ENCODE measurements at regions not wholly inside any gene's neighbourhood (a gene's known extent, or its start where the extent isn't known, plus 50 kb on each side); places are given as distances from the start of the nearest gene placed in this dataset.

DNA sequence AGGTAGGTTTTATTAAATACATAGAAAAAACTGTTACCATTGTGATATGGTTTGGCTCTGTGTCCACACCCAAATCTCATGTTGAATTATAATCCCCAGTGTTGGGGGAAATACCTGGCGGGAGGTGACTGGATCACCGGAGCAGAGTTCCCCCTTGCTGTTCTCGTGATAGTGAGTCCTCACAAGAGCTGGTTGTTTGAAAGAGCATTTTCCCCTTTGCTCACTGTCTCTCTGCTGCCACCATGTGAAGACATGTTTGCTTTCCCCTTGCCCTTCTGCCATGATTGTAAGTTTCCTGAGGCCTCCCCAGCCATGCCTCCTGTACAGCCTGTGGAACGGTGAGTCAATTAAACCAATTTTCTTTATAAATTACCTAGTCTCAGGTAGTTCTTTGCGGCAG is 352.7 kb upstream of the SLC39A10 start:
- DNase-seq, result peak; percentile 69
- Histone ChIP-seq H3K9ac (ENCODE audit: low read length) (no peak overlapping the region), H3K4me1 (ENCODE audit: low read length) (no peaks in the 10 kb centered on the region), H3K36me3 (ENCODE audit: insufficient read depth, low read length) (no peaks in the 10 kb centered on the region), H3K9me2 (replicated peaks; ENCODE audit: insufficient read depth, low read length) (no peaks in the 10 kb centered on the region), H3K27me3 (ENCODE audit: low read length) (no peaks in the 10 kb centered on the region), H3K4me2 (ENCODE audit: low read depth, low read length, poor library complexity, severe bottlenecking) (no peak overlapping the region), H2AFZ (ENCODE audit: low read length) (no peak overlapping the region), H4K20me1 (ENCODE audit: insufficient read depth, low read depth, low read length) (no peaks in the 10 kb centered on the region), H3K4me3 (ENCODE audit: low read length) (no peak overlapping the region), H3K9me3 (ENCODE audit: low read length) (no peaks in the 10 kb centered on the region), H3K27ac (ENCODE audit: low read length) (no peak overlapping the region), H3K79me2 (ENCODE audit: low read length) (no peaks in the 10 kb centered on the region)

DNA sequence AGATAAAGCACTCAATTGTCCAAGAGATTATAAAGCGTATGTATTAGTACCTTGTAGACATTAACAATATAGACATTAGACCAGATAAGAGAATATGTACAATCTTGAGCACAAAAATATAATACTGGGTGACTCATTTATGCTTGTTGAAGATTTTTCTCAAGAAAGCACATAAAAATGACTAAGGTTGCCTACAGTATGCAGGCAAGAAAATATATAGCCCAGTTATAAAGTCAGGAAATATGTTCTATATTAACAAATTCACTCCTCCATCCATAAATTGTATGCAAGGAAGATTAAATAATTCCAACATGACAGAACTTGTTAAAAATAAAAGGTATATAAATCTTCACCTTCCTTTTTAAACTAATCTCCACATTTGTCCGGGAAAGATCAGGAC is 356.4 kb upstream of the SLC39A10 start:
- DNase-seq, result no peak
- H2AFZ ChIP-seq (ENCODE audit: low read length), result no peak overlapping the region
- H3K4me1 ChIP-seq (ENCODE audit: low read length), result no peaks in the 10 kb centered on the region
- H4K20me1 ChIP-seq (ENCODE audit: insufficient read depth, low read depth, low read length), result no peaks in the 10 kb centered on the region
- no peaks in the 10 kb centered on the region for H3K9me2 ChIP-seq (replicated peaks; ENCODE audit: insufficient read depth, low read length)
- H3K27ac ChIP-seq (ENCODE audit: low read length), result no peak overlapping the region
- H3K9me3 ChIP-seq (ENCODE audit: low read length), result no peaks in the 10 kb centered on the region
- no peak overlapping the region for H3K4me2 ChIP-seq (ENCODE audit: low read depth, low read length, poor library complexity, severe bottlenecking)
- no peak overlapping the region for H3K4me3 ChIP-seq (ENCODE audit: low read length)
- H3K27me3 ChIP-seq (ENCODE audit: low read length), result no peaks in the 10 kb centered on the region
- H3K9ac ChIP-seq (ENCODE audit: low read length), result no peak overlapping the region
- H3K36me3 ChIP-seq (ENCODE audit: insufficient read depth, low read length), result no peaks in the 10 kb centered on the region
- no peaks in the 10 kb centered on the region for H3K79me2 ChIP-seq (ENCODE audit: low read length)

GRCh38 chr2:195299600-195299999 is 357.4 kb upstream of the SLC39A10 start:
- Histone ChIP-seq H3K4me3 (ENCODE audit: low read length) (no peak overlapping the region), H2AFZ (ENCODE audit: low read length) (no peak overlapping the region), H3K27me3 (ENCODE audit: low read length) (no peaks in the 10 kb centered on the region), H3K9me2 (replicated peaks; ENCODE audit: insufficient read depth, low read length) (no peaks in the 10 kb centered on the region), H4K20me1 (ENCODE audit: insufficient read depth, low read depth, low read length) (no peaks in the 10 kb centered on the region), H3K27ac (ENCODE audit: low read length) (no peak overlapping the region), H3K4me2 (ENCODE audit: low read depth, low read length, poor library complexity, severe bottlenecking) (no peak overlapping the region), H3K9ac (ENCODE audit: low read length) (no peak overlapping the region), H3K4me1 (ENCODE audit: low read length) (no peaks in the 10 kb centered on the region), H3K79me2 (ENCODE audit: low read length) (no peaks in the 10 kb centered on the region), H3K36me3 (ENCODE audit: insufficient read depth, low read length) (no peaks in the 10 kb centered on the region), H3K9me3 (ENCODE audit: low read length) (no peaks in the 10 kb centered on the region)
- DNase-seq, result no peak

GRCh38 chr2:195296490-195296889 is 360.5 kb upstream of the SLC39A10 start:
- H3K36me3 ChIP-seq (ENCODE audit: insufficient read depth, low read length), result no peaks in the 10 kb centered on the region
- H3K4me2 ChIP-seq (ENCODE audit: low read depth, low read length, poor library complexity, severe bottlenecking), result no peak overlapping the region
- DNase-seq, result no peak
- no peak overlapping the region for H3K9ac ChIP-seq (ENCODE audit: low read length)
- no peak overlapping the region for H2AFZ ChIP-seq (ENCODE audit: low read length)
- no peaks in the 10 kb centered on the region for H4K20me1 ChIP-seq (ENCODE audit: insufficient read depth, low read depth, low read length)
- no peak overlapping the region for H3K27ac ChIP-seq (ENCODE audit: low read length)
- H3K27me3 ChIP-seq (ENCODE audit: low read length), result no peaks in the 10 kb centered on the region
- no peak overlapping the region for H3K4me3 ChIP-seq (ENCODE audit: low read length)
- H3K9me2 ChIP-seq (replicated peaks; ENCODE audit: insufficient read depth, low read length), result no peaks in the 10 kb centered on the region
- no peaks in the 10 kb centered on the region for H3K9me3 ChIP-seq (ENCODE audit: low read length)
- no peaks in the 10 kb centered on the region for H3K4me1 ChIP-seq (ENCODE audit: low read length)
- H3K79me2 ChIP-seq (ENCODE audit: low read length), result no peaks in the 10 kb centered on the region

DNA sequence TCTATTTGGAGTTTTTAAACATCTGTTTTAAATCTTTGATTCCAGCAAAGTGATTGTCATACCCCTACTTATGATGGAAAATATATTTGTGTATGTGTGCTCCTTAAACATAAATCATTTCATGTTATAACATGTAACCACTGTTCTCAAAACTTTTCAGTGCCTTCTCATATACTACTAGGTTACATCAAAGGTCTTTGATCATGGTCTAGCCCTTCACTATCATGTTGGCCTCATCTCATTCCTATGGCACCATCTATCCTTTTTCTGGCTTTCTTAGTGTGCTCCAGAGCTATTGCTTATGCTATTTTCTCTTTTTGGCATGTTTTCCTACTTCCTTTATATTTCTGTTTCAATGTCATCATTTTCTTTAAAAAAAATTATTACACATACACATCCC is 367.9 kb upstream of the SLC39A10 start:
- Histone ChIP-seq H4K20me1 (ENCODE audit: insufficient read depth, low read depth, low read length) (no peaks in the 10 kb centered on the region), H3K36me3 (ENCODE audit: insufficient read depth, low read length) (no peaks in the 10 kb centered on the region), H3K27ac (ENCODE audit: low read length) (no peak overlapping the region), H3K9me3 (ENCODE audit: low read length) (no peaks in the 10 kb centered on the region), H2AFZ (ENCODE audit: low read length) (no peak overlapping the region), H3K4me2 (ENCODE audit: low read depth, low read length, poor library complexity, severe bottlenecking) (no peak overlapping the region), H3K27me3 (ENCODE audit: low read length) (no peaks in the 10 kb centered on the region), H3K9ac (ENCODE audit: low read length) (no peak overlapping the region), H3K79me2 (ENCODE audit: low read length) (no peaks in the 10 kb centered on the region), H3K4me3 (ENCODE audit: low read length) (no peak overlapping the region), H3K4me1 (ENCODE audit: low read length) (no peaks in the 10 kb centered on the region), H3K9me2 (replicated peaks; ENCODE audit: insufficient read depth, low read length) (no peaks in the 10 kb centered on the region; the same call in 1 of the 2 replicates)
- no peak for DNase-seq

- H3K9me3 ChIP-seq (ENCODE audit: low read length), result no peaks in the 10 kb centered on the region
- H3K27ac ChIP-seq (ENCODE audit: low read length), result no peak overlapping the region
- H4K20me1 ChIP-seq (ENCODE audit: insufficient read depth, low read depth, low read length), result no peaks in the 10 kb centered on the region
- H3K79me2 ChIP-seq (ENCODE audit: low read length), result no peaks in the 10 kb centered on the region
- no peak overlapping the region for H2AFZ ChIP-seq (ENCODE audit: low read length)
- no peaks in the 10 kb centered on the region for H3K4me1 ChIP-seq (ENCODE audit: low read length)
- H3K9ac ChIP-seq (ENCODE audit: low read length), result no peak overlapping the region
- peaks cover 3% of the 10 kb centered on the region; the same call in 1 of the 2 replicates for H3K27me3 ChIP-seq (ENCODE audit: low read length)
- no peaks in the 10 kb centered on the region for H3K36me3 ChIP-seq (ENCODE audit: insufficient read depth, low read length)
- no peak overlapping the region for H3K4me2 ChIP-seq (ENCODE audit: low read depth, low read length, poor library complexity, severe bottlenecking)
- no peak overlapping the region for H3K4me3 ChIP-seq (ENCODE audit: low read length)
- no peaks in the 10 kb centered on the region for H3K9me2 ChIP-seq (replicated peaks; ENCODE audit: insufficient read depth, low read length)
- no peak for DNase-seq
Observed at GRCh38 chr2:195279840-195280427, 377.1 kb upstream of the SLC39A10 start.

DNA sequence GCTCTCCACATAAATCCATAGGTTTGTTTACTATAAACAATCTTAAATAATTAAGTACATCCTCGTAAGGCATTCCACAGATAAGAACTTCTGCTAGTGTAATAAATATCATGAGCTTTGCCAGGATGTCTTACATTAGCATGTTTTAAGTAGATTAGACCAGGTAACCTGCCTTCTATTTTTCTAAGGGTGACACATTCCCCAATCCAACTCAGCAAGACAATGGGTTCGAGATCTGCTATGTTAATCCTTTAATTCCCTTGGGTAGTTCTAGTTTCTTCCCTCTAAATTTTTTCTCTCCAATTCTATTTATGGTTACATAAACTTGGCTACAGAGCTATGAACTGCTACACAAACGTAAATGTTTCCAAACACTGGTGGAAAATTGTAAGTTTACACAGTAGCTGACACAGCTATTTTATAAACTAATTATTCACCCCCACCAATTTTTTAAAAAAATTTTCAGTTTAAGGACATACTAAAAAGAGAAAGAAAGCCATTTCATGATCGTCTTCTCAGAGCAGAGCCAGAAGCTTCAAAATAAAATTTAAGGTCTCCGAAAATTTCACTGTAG is 386.5 kb upstream of the SLC39A10 start:
- no peak for DNase-seq
- H3K4me3 ChIP-seq (ENCODE audit: low read length), result no peak overlapping the region
- H3K4me1 ChIP-seq (ENCODE audit: low read length), result no peaks in the 10 kb centered on the region
- no peaks in the 10 kb centered on the region for H3K36me3 ChIP-seq (ENCODE audit: insufficient read depth, low read length)
- no peak overlapping the region for H2AFZ ChIP-seq (ENCODE audit: low read length)
- no peaks in the 10 kb centered on the region for H4K20me1 ChIP-seq (ENCODE audit: insufficient read depth, low read depth, low read length)
- H3K79me2 ChIP-seq (ENCODE audit: low read length), result no peaks in the 10 kb centered on the region
- peaks cover 4% of the 10 kb centered on the region; the same call in 1 of the 2 replicates for H3K27me3 ChIP-seq (ENCODE audit: low read length)
- no peak overlapping the region for H3K9ac ChIP-seq (ENCODE audit: low read length)
- H3K4me2 ChIP-seq (ENCODE audit: low read depth, low read length, poor library complexity, severe bottlenecking), result no peak overlapping the region
- no peaks in the 10 kb centered on the region for H3K9me2 ChIP-seq (replicated peaks; ENCODE audit: insufficient read depth, low read length)
- no peaks in the 10 kb centered on the region for H3K9me3 ChIP-seq (ENCODE audit: low read length)
- H3K27ac ChIP-seq (ENCODE audit: low read length), result no peak overlapping the region

DNA sequence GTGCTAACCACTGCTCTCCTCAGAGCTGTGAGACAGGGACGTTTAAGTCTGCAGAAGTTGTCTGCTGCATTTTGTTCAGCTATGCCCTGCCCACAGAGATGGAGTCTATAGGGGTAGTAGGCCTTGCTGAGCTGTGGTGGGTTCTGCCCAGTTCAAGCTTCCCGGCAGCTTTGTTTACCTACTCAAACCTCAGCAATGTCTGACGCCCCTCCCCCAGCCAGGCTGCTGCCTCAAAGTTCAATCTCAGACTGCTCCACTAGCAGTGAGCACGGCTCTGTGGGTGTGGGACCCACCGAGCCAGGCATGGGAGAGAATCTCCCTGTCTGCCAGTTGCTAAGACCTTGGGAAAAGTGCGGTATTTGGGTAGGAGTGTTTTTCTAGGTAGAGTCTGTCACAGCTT is 387.8 kb upstream of the SLC39A10 start:
- Histone ChIP-seq H3K4me3 (ENCODE audit: low read length) (no peak overlapping the region), H3K36me3 (ENCODE audit: insufficient read depth, low read length) (no peaks in the 10 kb centered on the region), H3K27me3 (ENCODE audit: low read length) (no peaks in the 10 kb centered on the region), H2AFZ (ENCODE audit: low read length) (no peak overlapping the region), H3K4me2 (ENCODE audit: low read depth, low read length, poor library complexity, severe bottlenecking) (no peak overlapping the region), H3K27ac (ENCODE audit: low read length) (no peak overlapping the region), H3K79me2 (ENCODE audit: low read length) (no peaks in the 10 kb centered on the region), H3K4me1 (ENCODE audit: low read length) (no peaks in the 10 kb centered on the region), H3K9me2 (replicated peaks; ENCODE audit: insufficient read depth, low read length) (no peaks in the 10 kb centered on the region), H4K20me1 (ENCODE audit: insufficient read depth, low read depth, low read length) (no peaks in the 10 kb centered on the region), H3K9me3 (ENCODE audit: low read length) (no peaks in the 10 kb centered on the region), H3K9ac (ENCODE audit: low read length) (no peak overlapping the region)
- DNase-seq, result no peak

Measured in Karpas-422 (cell line).